H9 (cell line): ENCODE measurements at regions not wholly inside any gene's neighbourhood (a gene's known extent, or its start where the extent isn't known, plus 50 kb on each side); places are given as distances from the start of the nearest gene placed in this dataset.

Experiments used
- DNase-seq: peaks from one replicate; pipeline ENCODE4 v3.0.0-alpha.2; 2017
- H2AFZ ChIP-seq: one replicate; pipeline ENCODE4 v1.6.1; 2013; ENCODE audit warnings: mild to moderate bottlenecking, low read length, control low read depth, moderate library complexity
- H2AK5ac ChIP-seq: 2 replicates; pipeline ENCODE4 v1.6.1; 2013; ENCODE audit warnings: low read length, control low read depth, mixed read lengths; ENCODE audit not compliant: insufficient read length
- H2BK120ac ChIP-seq: one replicate; pipeline ENCODE4 v1.6.1; 2013; ENCODE audit warnings: low read depth, mild to moderate bottlenecking, low read length, control low read depth, inconsistent platforms; ENCODE audit not compliant: poor library complexity, severe bottlenecking
- H2BK12ac ChIP-seq: 2 replicates; pipeline ENCODE4 v1.6.1; 2013; ENCODE audit warnings: low read length, control low read depth, mixed read lengths, low read depth; ENCODE audit not compliant: insufficient read length
- H2BK15ac ChIP-seq: 2 replicates; pipeline ENCODE4 v1.6.1; 2013; ENCODE audit warnings: low read depth, low read length, control low read depth
- H2BK20ac ChIP-seq: one replicate; pipeline ENCODE4 v1.6.1; 2013; ENCODE audit warnings: low read depth, mild to moderate bottlenecking, low read length, control low read depth, inconsistent platforms; ENCODE audit not compliant: poor library complexity, severe bottlenecking
- H2BK5ac ChIP-seq: 2 replicates; pipeline ENCODE4 v1.6.1; 2013; ENCODE audit warnings: low read length, control low read depth, mixed read lengths; ENCODE audit not compliant: insufficient read length
- H3K14ac ChIP-seq: 2 replicates; pipeline ENCODE4 v1.6.1; 2013; ENCODE audit warnings: low read length, control low read depth; ENCODE audit not compliant: insufficient read depth
- H3K18ac ChIP-seq: 2 replicates; pipeline ENCODE4 v1.6.1; 2013; ENCODE audit warnings: low read depth, mild to moderate bottlenecking, mixed read lengths, low read length, control low read depth; ENCODE audit not compliant: insufficient read length
- H3K23ac ChIP-seq: 2 replicates; pipeline ENCODE4 v1.6.1; 2013; ENCODE audit warnings: low read length, control low read depth, mixed read lengths, low read depth; ENCODE audit not compliant: insufficient read length
- H3K23me2 ChIP-seq: 2 replicates; pipeline ENCODE4 v1.6.1; 2013; ENCODE audit warnings: low read depth, mild to moderate bottlenecking, mixed read lengths, low read length, control low read depth; ENCODE audit not compliant: insufficient read length, poor library complexity, severe bottlenecking
- H3K27ac ChIP-seq: 2 replicates; pipeline ENCODE4 v1.5.1; 2013; ENCODE audit warnings: low read length, control low read depth, mixed read lengths, low read depth; ENCODE audit not compliant: insufficient read length
- H3K27me3 ChIP-seq: 2 replicates; pipeline ENCODE4 v1.6.1; 2013; ENCODE audit warnings: low read length, control low read depth, inconsistent platforms; ENCODE audit not compliant: insufficient read depth
- H3K4ac ChIP-seq: 2 replicates; pipeline ENCODE4 v1.6.1; 2013; ENCODE audit warnings: low read depth, mild to moderate bottlenecking, control low read depth, inconsistent platforms, low read length, moderate library complexity
- H3K4me1 ChIP-seq: 2 replicates; pipeline ENCODE4 v1.6.1; 2013; ENCODE audit warnings: low read length, control low read depth, inconsistent platforms; ENCODE audit not compliant: insufficient read depth
- H3K4me2 ChIP-seq: 2 replicates; pipeline ENCODE4 v1.6.1; 2013; ENCODE audit warnings: low read length, control low read depth, mixed read lengths; ENCODE audit not compliant: insufficient read length, insufficient read depth
- H3K56ac ChIP-seq: 2 replicates; pipeline ENCODE4 v1.6.1; 2013; ENCODE audit warnings: low read depth, mild to moderate bottlenecking, mixed read lengths, low read length, control low read depth; ENCODE audit not compliant: insufficient read length
- H3K79me1 ChIP-seq: 2 replicates; pipeline ENCODE4 v1.6.1; 2013; ENCODE audit warnings: low read depth, mild to moderate bottlenecking, moderate library complexity, low read length, control low read depth, inconsistent platforms; ENCODE audit not compliant: insufficient read depth, poor library complexity, severe bottlenecking
- H3K79me2 ChIP-seq: 2 replicates; pipeline ENCODE4 v1.6.1; 2013; ENCODE audit warnings: low read length, control low read depth, inconsistent platforms; ENCODE audit not compliant: insufficient read depth
- H3K9ac ChIP-seq: 2 replicates; pipeline ENCODE4 v1.6.1; 2013; ENCODE audit warnings: low read length, control low read depth, mixed read lengths; ENCODE audit not compliant: insufficient read length; ENCODE audit errors: extremely low read depth
- H3K9me3 ChIP-seq: one replicate; pipeline ENCODE4 v1.6.1; 2013; ENCODE audit warnings: low read depth, low read length, inconsistent platforms; ENCODE audit not compliant: control insufficient read depth
- H3T11ph ChIP-seq: one replicate; pipeline ENCODE4 v1.6.1; 2013; ENCODE audit warnings: mild to moderate bottlenecking, low read length, control low read depth, inconsistent platforms
- H4K20me1 ChIP-seq: one replicate; pipeline ENCODE4 v1.6.1; 2013; ENCODE audit not compliant: control insufficient read depth, insufficient read length, insufficient read depth
- H4K5ac ChIP-seq: 2 replicates; pipeline ENCODE4 v1.6.1; 2013; ENCODE audit warnings: low read depth, mild to moderate bottlenecking, mixed read lengths, low read length, control low read depth; ENCODE audit not compliant: insufficient read length
- H4K8ac ChIP-seq: replicated peaks from 2 replicates; pipeline ENCODE4 v1.6.1; 2013; ENCODE audit warnings: low read length, control low read depth, mixed read lengths, low read depth; ENCODE audit not compliant: insufficient read length
- H4K91ac ChIP-seq: 2 replicates; pipeline ENCODE4 v1.6.1; 2013; ENCODE audit warnings: low read depth, mild to moderate bottlenecking, moderate library complexity, mixed read lengths, low read length, control low read depth; ENCODE audit not compliant: insufficient read length
- H3K27ac Mint-ChIP-seq, 3 experiments: 2 replicates in 2 of 3; 3 replicates in 1 of 3; pipeline ENCODE4 v1.8.0; 2020 to 2021; ENCODE audit warnings: mixed read lengths in 3 of 3, mild to moderate bottlenecking in 1 of 3, moderate library complexity in 1 of 3
- H3K27me3 Mint-ChIP-seq: 2 replicates; pipeline ENCODE4 v1.8.0; 2021; ENCODE audit warnings: low read depth, mild to moderate bottlenecking, moderate library complexity, mixed read lengths
- H3K36me3 Mint-ChIP-seq, 3 experiments: 2 replicates in 2 of 3; 3 replicates in 1 of 3; pipeline ENCODE4 v1.8.0; 2020 to 2021; ENCODE audit warnings: low read depth in 3 of 3, mixed read lengths in 3 of 3; ENCODE audit not compliant: insufficient read depth in 1 of 3
- H3K4me1 Mint-ChIP-seq, 2 experiments: 2 replicates each; pipeline ENCODE4 v1.8.0; 2020; ENCODE audit warnings: mixed read lengths in 2 of 2
- H3K4me3 Mint-ChIP-seq, 2 experiments: 2 replicates in 1 of 2; 3 replicates in 1 of 2; pipeline ENCODE4 v1.8.0; 2020 to 2021; ENCODE audit warnings: mild to moderate bottlenecking in 2 of 2, mixed read lengths in 2 of 2, moderate library complexity in 1 of 2
- H3K9me3 Mint-ChIP-seq, 2 experiments: 2 replicates in 1 of 2; 3 replicates in 1 of 2; pipeline ENCODE4 v1.8.0; 2020; ENCODE audit warnings: mild to moderate bottlenecking in 2 of 2, mixed read lengths in 2 of 2, moderate library complexity in 1 of 2
- WGBS: extraction: QIAGEN DNeasy Blood & Tissue Kit; methylation state at CpG from one replicate; pipeline ENCODE4 v1.1.7; 2013; ENCODE audit warnings: missing lambda C conversion rate, low lambda C conversion rate, mixed read lengths; ENCODE audit not compliant: insufficient read length; ENCODE audit errors: extremely low coverage; 5-methylcytosine and 5-hydroxymethylcytosine counted together
- TF ChIP-seq, protein P1 (sequence below): fragments of 200-600 bp; sonication (generic); conservative IDR thresholded peaks from 3 replicates; pipeline ENCODE4 v1.8.0; 2021; ENCODE audit warnings: antibody characterized with exemption, mild to moderate bottlenecking

DNA sequence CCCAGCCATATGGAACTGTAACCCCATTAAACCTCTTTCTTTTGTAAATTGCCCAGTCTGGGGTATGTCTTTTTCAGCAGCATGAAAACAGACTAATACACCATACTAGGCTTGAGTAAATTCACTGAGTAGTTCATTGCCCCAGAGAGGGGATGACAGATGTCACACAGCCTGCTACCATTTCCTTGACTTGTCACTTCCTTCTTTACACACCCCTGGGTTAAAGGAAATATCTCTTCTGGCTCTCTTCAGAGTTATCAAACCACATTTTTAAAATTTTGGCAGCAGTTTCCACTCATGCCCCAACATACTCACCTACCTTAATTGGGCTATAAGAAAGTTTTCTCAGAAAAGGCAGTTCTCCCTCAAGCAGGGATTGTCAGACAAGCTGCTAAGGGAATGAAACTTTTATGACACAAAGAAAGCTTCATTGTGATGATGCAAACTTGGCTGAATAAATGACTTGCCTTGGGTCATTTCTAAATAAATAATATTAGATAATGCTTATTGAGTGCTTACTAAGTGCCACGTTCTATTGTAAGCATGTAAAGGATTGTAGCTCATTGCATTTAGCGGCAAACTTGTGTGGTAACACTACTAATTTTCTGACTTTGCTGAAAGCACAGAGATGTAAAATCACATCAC, 68.0 kb upstream of the RBMS3 start:
- no CpG with 5 or more reads among the region's 2 CpGs for WGBS
- Mint-ChIP-seq H3K36me3 (no peaks in the 10 kb centered on the region), H3K4me3 (no peak overlapping the region), H3K27ac (0 out of 7 replicates have a peak overlapping the region, but pooled peaks of 1 of the 3 experiments have one; percentile 66), H3K4me1 (peaks cover 5 to 6% of the 10 kb centered on the region in 2 experiments), H3K9me3 (no peaks in the 10 kb centered on the region; a peak in 2 of 5 replicates), H3K27me3 (no peaks in the 10 kb centered on the region)
- no peak overlapping the region for H2BK15ac ChIP-seq
- no peak overlapping the region for H3K56ac ChIP-seq
- H2AFZ ChIP-seq, result no peak overlapping the region
- H3K79me1 ChIP-seq, result no peaks in the 10 kb centered on the region
- no peaks in the 10 kb centered on the region for H3K27me3 ChIP-seq
- H4K5ac ChIP-seq, result no peak overlapping the region
- no peaks in the 10 kb centered on the region for H3K79me2 ChIP-seq
- no peak overlapping the region for H3T11ph ChIP-seq
- no peak overlapping the region for H3K4ac ChIP-seq
- no peaks in the 10 kb centered on the region for H3K4me1 ChIP-seq
- no peak overlapping the region for H3K18ac ChIP-seq
- no peaks in the 10 kb centered on the region for H3K23me2 ChIP-seq
- H2BK5ac ChIP-seq, result no peak overlapping the region
- no peak overlapping the region for H2BK20ac ChIP-seq
- H4K8ac ChIP-seq, result no peak overlapping the region
- no peak overlapping the region for H3K9ac ChIP-seq
- TF ChIP-seq, protein P1, sequence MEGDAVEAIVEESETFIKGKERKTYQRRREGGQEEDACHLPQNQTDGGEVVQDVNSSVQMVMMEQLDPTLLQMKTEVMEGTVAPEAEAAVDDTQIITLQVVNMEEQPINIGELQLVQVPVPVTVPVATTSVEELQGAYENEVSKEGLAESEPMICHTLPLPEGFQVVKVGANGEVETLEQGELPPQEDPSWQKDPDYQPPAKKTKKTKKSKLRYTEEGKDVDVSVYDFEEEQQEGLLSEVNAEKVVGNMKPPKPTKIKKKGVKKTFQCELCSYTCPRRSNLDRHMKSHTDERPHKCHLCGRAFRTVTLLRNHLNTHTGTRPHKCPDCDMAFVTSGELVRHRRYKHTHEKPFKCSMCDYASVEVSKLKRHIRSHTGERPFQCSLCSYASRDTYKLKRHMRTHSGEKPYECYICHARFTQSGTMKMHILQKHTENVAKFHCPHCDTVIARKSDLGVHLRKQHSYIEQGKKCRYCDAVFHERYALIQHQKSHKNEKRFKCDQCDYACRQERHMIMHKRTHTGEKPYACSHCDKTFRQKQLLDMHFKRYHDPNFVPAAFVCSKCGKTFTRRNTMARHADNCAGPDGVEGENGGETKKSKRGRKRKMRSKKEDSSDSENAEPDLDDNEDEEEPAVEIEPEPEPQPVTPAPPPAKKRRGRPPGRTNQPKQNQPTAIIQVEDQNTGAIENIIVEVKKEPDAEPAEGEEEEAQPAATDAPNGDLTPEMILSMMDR, result no peak
- no peaks in the 10 kb centered on the region for H3K9me3 ChIP-seq
- no peak overlapping the region for H2BK120ac ChIP-seq
- no peak for DNase-seq
- no peak overlapping the region for H3K27ac ChIP-seq
- no peak overlapping the region for H2BK12ac ChIP-seq
- no peaks in the 10 kb centered on the region for H4K20me1 ChIP-seq
- H3K14ac ChIP-seq, result no peak overlapping the region
- H4K91ac ChIP-seq, result no peak overlapping the region
- no peak overlapping the region for H2AK5ac ChIP-seq
- no peak overlapping the region for H3K23ac ChIP-seq
- H3K4me2 ChIP-seq, result no peak overlapping the region
